H1 (cell line): ENCODE measurements at regions not wholly inside any gene's neighbourhood (a gene's known extent, or its start where the extent isn't known, plus 50 kb on each side); places are given as distances from the start of the nearest gene placed in this dataset.

Experiments
- CHD7 ChIP-seq: fragments of 300-600 bp; sonication (generic); IDR thresholded peaks from 2 replicates; pipeline ENCODE4 v1.7.1; 2012; ENCODE audit warnings: low read length, moderate library complexity, mild to moderate bottlenecking, inconsistent platforms; ENCODE audit not compliant: insufficient replicate concordance
- SUZ12 ChIP-seq: fragments of 200-600 bp; sonication (generic); IDR thresholded peaks from 2 replicates; pipeline ENCODE4 v1.6.1; 2012; ENCODE audit warnings: mild to moderate bottlenecking, inconsistent platforms, low read length, moderate library complexity, mixed read lengths
- TF ChIP-seq, protein P1 (sequence below): IDR thresholded peaks from 2 replicates; pipeline ENCODE4 v1.6.1; 2012; ENCODE audit warnings: low read length, inconsistent platforms

DNA sequence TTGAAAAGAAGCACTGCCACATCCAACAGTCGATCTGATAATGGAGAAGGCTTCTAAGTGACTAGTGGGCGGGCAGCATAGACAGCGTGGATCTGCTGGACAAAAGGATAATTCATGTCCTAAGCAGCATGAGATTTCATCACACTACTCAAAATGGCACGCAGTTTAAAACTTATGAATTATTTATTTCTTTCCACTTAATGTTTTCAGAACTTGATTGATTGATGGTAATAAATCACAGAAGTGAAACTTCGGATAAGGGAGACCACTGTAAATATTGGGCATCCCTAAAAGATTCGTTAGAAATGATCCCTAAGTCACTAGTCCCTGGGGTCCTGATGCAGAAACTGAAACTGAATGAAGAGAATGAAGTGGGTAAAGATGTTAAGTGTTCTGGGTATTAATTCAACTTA, 93.0 kb upstream of the ANK2 start (continued):
- TF ChIP-seq CHD7 (no peak), SUZ12 (no peak)
- TF ChIP-seq, protein P1, sequence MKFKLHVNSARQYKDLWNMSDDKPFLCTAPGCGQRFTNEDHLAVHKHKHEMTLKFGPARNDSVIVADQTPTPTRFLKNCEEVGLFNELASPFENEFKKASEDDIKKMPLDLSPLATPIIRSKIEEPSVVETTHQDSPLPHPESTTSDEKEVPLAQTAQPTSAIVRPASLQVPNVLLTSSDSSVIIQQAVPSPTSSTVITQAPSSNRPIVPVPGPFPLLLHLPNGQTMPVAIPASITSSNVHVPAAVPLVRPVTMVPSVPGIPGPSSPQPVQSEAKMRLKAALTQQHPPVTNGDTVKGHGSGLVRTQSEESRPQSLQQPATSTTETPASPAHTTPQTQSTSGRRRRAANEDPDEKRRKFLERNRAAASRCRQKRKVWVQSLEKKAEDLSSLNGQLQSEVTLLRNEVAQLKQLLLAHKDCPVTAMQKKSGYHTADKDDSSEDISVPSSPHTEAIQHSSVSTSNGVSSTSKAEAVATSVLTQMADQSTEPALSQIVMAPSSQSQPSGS: no peak
- TF ChIP-seq, all 59 proteins: peak for 0
